Limb (tissue), 2 donors: ENCODE measurements at regions not wholly inside any gene's neighbourhood (a gene's known extent, or its start where the extent isn't known, plus 50 kb on each side); places are given as distances from the start of the nearest gene placed in this dataset.
"Not testable (repeated sequence)": the region's sequence is repeated elsewhere in the genome, so short reads cannot be mapped to it uniquely, and the experiment has no call there.

Experiments used
- DNase-seq, 2 donors: peaks; one replicate each; pipeline ENCODE4 v3.0.0-alpha.2; 2016; ENCODE audit errors: extremely low spot score in 2 of 2

DNA sequence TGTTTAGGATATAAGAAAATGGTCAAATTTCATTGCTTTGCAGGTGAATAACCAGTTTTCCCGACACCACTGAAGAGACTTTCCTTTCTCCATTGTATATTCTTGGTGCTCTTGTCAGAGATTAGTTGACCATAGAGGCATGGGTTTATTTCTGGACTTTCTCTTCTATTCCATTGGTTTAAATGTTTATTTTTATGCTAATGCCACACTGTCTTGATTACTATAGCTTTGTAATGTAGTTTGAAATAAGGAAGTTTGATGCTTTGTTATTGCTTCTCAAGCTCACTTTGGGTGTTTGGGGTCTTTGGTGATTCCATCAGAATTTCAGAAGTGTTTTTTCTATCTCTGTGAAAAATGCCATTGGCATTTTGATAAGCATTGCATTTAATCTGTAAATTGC lies 190.0 kb upstream of the SPRY2 start:
- no peak for DNase-seq

DNA sequence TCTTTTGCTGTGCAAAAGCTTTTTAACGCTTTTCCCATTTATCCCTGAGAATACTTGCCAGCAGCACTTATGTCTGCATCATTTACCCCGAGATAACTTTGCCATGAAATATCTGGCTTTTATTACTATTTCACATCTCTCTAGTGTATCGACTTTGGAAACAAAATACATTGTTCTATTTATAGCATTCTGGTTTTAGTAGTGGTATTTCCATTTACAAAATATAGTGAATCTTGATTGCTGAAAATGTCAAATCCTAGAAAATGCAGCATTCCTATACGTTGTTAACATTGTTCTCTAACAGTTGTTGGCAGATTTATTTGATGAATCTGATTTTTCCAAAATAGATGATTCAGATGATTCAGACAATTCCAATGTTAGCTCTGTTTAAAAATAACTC lies 189.3 kb upstream of the SPRY2 start:
- DNase-seq = no peak

GRCh38 chr13:80529734-80530133 lies 188.8 kb upstream of the SPRY2 start:
- no peak for DNase-seq

DNA sequence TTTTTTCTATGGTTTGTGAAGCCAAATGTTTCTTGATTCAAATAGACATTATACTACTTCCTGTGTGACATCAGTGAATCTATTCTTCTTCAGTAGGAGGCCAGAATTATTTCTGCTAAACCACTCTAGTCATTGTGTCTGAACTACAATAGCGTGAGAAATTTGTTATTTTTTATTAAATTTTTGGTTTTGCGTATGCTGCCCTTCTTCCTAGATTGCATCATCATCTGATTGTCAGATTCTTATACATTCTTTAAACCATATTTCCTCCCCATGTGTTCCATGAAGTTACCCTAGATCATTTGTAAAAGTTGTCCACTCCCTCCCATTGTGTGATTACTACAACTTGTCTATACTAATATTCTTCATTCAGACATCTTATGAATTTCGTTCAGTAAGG lies 187.8 kb upstream of the SPRY2 start:
- DNase-seq = no peak

DNA sequence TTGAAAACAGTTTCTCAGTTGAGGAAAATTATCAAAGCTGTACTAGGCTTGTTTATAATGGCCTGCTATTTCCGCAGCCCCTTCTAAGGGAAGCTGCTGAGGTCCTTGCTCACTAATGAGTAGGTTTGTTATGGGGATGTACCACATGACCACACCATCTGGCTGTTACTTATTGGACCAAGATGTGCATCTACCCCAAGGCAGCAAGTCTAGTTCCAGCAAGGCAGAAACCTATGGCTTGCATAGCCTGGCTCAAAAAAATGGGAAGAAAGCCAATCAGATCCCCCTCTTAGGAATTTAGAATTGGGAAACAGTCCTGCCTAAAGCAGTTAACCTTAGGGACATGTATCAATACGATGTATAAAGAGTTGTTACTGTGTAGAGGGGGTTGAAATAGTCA lies 186.5 kb upstream of the SPRY2 start:
- DNase-seq = no peak

- no peak for DNase-seq
Measured at GRCh38 chr13:80524447-80525215, 183.7 kb upstream of the SPRY2 start.

DNA sequence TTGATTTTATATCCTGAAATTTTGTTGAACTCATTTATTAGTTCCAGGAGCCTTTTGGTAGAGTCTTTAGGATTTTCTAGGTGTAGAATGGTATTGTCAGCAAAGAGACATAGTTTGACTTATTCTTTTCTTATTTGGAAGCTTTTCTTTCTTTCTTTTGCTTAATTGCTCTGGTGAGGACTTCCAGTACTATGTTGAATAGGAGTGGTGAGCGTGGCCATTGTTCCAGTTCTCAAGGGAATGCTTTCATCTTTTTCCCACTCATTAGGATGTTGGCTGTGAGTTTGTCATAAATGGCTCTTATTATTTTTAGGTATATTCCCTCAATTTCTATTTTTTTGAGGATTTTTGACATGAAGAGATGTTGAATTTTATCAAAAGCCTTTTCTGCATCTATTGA lies 182.2 kb upstream of the SPRY2 start:
- DNase-seq = no peak

- DNase-seq = not testable (repeated sequence)
Measured at GRCh38 chr13:80522463-80522862, 181.5 kb upstream of the SPRY2 start.

- no peak for DNase-seq
Measured at GRCh38 chr13:80516818-80517348, 176.0 kb upstream of the SPRY2 start.

DNA sequence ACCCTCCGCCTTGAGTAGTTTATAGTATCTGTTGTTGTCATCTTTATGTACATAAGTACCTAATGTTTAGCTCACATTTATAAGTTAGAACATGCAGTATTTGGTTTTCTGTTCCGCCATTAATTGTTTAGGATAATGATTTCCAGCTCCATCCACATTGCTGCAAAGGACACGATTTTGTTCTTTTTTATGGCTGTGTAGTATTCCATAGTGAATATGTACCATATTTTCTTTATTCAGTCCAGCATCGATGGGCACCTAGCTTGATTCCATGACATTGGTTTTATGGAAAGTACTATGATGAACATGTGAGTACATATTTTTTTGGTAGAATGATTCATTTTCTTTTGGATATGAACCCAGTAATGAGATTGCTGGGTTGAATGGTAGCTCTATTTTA lies 174.4 kb upstream of the SPRY2 start:
- no peak for DNase-seq

DNA sequence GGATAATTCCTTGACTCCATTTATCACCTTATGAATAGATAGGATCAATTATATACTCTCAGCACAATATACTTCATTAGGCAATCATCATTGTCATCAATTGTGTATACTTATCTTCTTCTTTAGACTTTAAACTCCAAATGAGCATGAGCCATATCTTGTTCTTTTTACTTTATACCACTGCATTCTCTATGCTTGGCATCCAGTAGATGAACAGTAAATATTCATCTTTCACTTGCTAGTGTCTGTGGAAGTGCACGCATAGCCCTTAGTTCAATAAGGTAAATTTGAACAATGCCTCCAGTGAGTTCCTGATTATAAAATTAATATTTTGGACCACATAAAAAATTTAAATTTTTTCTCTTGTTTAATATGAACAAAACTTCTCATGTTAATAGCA lies 172.3 kb upstream of the SPRY2 start:
- DNase-seq = no peak

GRCh38 chr13:80510686-80511085 lies 169.8 kb upstream of the SPRY2 start:
- DNase-seq = no peak

DNA sequence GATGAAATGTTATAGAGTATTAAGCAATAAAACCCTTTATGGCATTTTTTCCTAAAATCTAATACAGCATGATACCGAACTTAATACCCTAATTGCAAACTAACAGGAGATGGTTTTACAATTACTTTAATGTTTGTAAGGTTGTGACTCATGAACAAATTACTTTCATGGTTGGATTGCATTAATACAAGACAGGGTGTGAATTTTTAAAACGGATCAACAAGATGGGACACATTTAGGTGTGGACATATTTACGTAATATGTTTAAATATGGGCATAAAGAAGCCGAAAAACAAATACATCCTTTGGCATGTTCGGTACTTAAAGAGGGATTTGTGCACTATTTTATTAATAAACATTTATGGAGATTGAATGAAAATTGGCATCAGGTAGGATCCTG lies 168.3 kb upstream of the SPRY2 start:
- no peak for DNase-seq

DNA sequence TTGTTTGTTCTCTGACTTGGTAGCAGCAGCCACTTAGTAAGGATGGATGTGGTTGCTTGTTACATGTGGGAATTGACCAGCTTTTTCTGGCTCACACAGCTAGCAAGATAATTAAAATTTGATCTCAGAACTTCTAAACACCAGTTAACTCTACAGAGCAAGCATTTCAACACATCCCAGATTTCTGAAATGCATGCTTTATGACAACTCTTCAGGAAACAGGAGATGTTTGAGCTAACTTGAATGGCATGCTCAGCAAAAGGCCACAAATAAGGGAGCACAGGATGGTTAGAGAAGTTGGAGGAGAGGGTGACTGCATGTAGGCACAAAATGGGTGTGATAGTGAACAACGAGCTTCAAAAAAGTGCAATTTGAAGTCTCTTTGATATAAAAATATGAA lies 167.1 kb upstream of the SPRY2 start:
- no peak for DNase-seq

DNA sequence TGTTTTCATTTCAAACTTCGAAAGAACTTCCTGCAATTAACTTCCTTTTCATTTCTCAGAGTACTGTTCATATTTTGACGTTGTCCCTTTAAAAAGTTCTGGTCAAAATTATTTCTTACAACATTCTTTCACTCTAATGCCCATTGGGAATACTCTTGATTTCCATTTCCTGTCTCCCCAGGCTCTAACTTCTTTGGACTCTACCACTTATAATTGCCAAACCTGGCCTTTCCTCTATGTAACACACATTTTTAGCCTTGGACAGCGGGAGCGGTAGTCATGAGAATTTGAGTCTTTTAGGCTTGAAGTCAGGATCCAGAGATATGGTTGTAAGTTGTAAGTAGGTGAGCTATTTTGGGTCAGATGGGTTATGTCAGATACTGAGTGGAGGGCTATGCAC lies 163.5 kb upstream of the SPRY2 start:
- no peak for DNase-seq

GRCh38 chr13:80502359-80502758 lies 161.4 kb upstream of the SPRY2 start:
- DNase-seq = no peak

- DNase-seq = no peak
Measured at GRCh38 chr13:80501556-80501955, 160.6 kb upstream of the SPRY2 start.

DNA sequence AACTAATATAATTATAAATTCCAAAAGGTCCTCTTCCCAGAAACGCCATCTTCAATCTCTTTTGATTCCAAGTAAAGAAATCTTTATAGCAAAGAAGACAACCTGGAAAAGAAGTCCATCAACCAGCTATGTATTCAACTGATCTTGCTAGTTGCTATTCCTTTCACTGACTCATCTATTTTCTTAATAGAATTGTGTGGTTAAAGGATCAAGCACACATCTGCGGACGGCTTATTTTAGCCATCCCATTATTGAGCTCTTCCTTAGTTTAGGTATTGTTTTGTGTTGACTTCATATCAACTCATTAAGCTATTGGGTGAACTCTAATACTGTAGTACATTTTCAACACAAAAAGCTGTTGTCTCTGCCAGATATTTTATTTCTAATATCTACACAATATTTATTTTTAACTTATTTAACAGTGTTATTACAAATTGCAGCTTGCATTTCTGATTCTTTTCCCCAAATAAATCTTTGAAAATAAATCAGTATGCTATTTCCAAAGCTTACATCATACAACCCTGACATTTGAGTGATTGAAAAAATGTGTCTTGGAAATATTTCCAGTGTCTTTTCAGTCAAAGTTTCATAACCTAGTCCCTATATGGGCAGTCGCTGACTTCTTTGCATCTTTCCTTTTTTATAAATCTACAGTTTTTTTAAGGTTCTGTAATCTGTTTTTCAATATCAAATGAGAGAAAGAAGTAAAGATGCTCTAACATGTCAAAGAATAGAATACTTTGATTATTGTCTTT lies 158.8 kb upstream of the SPRY2 start:
- DNase-seq = no peak

GRCh38 chr13:80498433-80498832 lies 157.5 kb upstream of the SPRY2 start:
- DNase-seq = no peak

GRCh38 chr13:80497978-80498377 lies 157.1 kb upstream of the SPRY2 start:
- DNase-seq = no peak

DNA sequence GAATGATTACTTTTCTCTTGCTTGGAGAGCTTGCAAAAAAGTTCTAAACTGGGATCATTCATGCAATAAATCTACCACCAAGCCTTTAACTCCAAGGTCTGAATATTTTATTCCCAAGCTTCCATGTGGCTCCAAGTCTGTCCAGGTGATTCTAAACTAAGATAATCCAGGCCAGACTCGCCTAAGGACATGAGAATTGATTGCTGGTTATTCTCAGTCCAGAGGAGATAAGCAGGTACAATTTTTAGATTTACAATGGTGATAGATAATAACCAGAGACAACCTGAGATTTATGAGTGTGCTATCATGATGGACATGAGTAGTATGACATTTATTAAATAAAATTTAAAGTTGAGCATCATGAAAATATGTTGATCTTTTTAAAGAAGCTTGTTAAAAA lies 156.5 kb upstream of the SPRY2 start:
- no peak for DNase-seq

GRCh38 chr13:80496721-80497397 lies 155.9 kb upstream of the SPRY2 start:
- DNase-seq = no peak
